Ovary (tissue), 7 donors: ENCODE measurements at regions not wholly inside any gene's neighbourhood (a gene's known extent, or its start where the extent isn't known, plus 50 kb on each side); places are given as distances from the start of the nearest gene placed in this dataset.

ENCODE experiments used
- DNase-seq, 5 donors: peaks; one replicate each; pipeline ENCODE4 v3.0.0-alpha.2; 2019 to 2020
- H3K27ac ChIP-seq, 2 donors: fragments of 200-600 bp; one replicate each; pipeline versions ENCODE4 v1.5.1 to v1.8.0; 2019 to 2022
- H3K27me3 ChIP-seq: fragments of 200-600 bp; one replicate; pipeline ENCODE4 v1.8.0; 2022
- H3K36me3 ChIP-seq: fragments of 200-600 bp; sonication (generic); one replicate; pipeline ENCODE4 v1.5.1; 2019
- H3K4me1 ChIP-seq: one replicate; pipeline ENCODE4 v1.8.1; 2013; ENCODE audit warnings: mild to moderate bottlenecking, moderate library complexity; ENCODE audit not compliant: insufficient read depth
- H3K4me3 ChIP-seq: fragments of 200-600 bp; sonication (generic); one replicate; pipeline ENCODE4 v1.5.1; 2017
- H3K9me3 ChIP-seq, 2 donors: fragments of 200-600 bp in 1 of 2; sonication (generic) in 1 of 2; one replicate each; pipeline versions ENCODE4 v1.5.1 to v1.8.1; 2013 to 2019; ENCODE audit warnings: mild to moderate bottlenecking in 1 of 2, moderate library complexity in 1 of 2
- EP300 ChIP-seq: sonication (generic); formaldehyde crosslinking; IDR thresholded peaks from one replicate; pipeline ENCODE4 v1.6.1; 2017; ENCODE audit warnings: antibody characterized with exemption
- POLR2A ChIP-seq: fragments of 450-650 bp; IDR thresholded peaks from one replicate; pipeline ENCODE4 v1.6.1; 2017; ENCODE audit warnings: antibody characterized with exemption, mild to moderate bottlenecking, moderate library complexity
- WGBS, 3 donors: extraction: QIAGEN DNeasy Blood & Tissue Kit in 1 of 3; methylation state at CpG; one replicate each; pipeline versions ENCODE4 v1.1.5 to v1.1.7; 2013 to 2017; 5-methylcytosine and 5-hydroxymethylcytosine counted together
- intact Hi-C, 4 donors: fragments of 100-400 bp; cut with DNase I; formaldehyde crosslinking; loops; one replicate each; pipeline versions ENCODE4 v1.11.0 to v1.15.1; 2022 to 2023
- TF ChIP-seq, protein P1 (sequence below), 3 donors: fragments of 450-650 bp in 2 of 3; fragments of 200-600 bp in 1 of 3; IDR thresholded peaks; one replicate each; pipeline versions ENCODE4 v1.5.1 to v1.8.0; 2016 to 2022; ENCODE audit warnings: antibody characterized with exemption in 3 of 3, mild to moderate bottlenecking in 1 of 3
- donor health status: DM: no; HTN: no; CAD: no; lungs with moderate emphysema.
- donor health status: DM: no; HTN: no; CAD: no.
- donor health status: Bipolar disorder and iron deficiency.
- donor health status: DM: no; HTN: no; CAD: no.
- donor health status: DM: yes; HTN: yes; CAD: no.

- no peaks in the 10 kb centered on the region for H3K36me3 ChIP-seq
- TF ChIP-seq POLR2A (no peak), EP300 (no peak)
- TF ChIP-seq, protein P1, sequence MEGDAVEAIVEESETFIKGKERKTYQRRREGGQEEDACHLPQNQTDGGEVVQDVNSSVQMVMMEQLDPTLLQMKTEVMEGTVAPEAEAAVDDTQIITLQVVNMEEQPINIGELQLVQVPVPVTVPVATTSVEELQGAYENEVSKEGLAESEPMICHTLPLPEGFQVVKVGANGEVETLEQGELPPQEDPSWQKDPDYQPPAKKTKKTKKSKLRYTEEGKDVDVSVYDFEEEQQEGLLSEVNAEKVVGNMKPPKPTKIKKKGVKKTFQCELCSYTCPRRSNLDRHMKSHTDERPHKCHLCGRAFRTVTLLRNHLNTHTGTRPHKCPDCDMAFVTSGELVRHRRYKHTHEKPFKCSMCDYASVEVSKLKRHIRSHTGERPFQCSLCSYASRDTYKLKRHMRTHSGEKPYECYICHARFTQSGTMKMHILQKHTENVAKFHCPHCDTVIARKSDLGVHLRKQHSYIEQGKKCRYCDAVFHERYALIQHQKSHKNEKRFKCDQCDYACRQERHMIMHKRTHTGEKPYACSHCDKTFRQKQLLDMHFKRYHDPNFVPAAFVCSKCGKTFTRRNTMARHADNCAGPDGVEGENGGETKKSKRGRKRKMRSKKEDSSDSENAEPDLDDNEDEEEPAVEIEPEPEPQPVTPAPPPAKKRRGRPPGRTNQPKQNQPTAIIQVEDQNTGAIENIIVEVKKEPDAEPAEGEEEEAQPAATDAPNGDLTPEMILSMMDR (IDR thresholded peaks at IDR 0.05) = no peak
- WGBS, 3 donors = 83 to 85% (median 84%) methylated on average over 13 of the region's 13 CpGs
These were observed 853.5 kb upstream of the SALL3 start for GRCh38 chr18:78126106-78126505.

DNA sequence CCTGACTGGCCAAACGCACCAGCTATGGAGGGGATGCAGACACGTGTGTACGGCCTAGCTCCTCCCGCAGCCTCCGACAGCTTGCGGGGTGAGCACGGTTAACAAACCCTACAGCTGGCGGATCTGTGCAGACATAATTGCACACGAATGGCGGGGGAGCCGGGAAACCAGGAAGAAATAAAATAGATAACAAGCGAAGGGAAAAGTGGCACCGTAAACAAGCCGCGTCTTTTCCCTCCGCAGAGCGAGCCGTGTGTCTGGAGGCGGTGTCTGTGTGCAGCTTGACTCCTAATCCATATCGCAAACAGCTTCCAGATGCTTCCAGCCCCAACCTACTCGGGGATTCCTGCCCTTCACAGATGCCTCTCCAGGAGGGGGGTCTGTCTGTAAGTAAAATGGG, 853.1 kb upstream of the SALL3 start:
- no peak for DNase-seq
- no peaks in the 10 kb centered on the region for H3K4me1 ChIP-seq
- WGBS, 3 donors = 17 to 31% (median 25%) methylated on average over 21 of the region's 21 CpGs

More at GRCh38 chr18:78126106-78126505, 853.5 kb upstream of the SALL3 start:
- H3K9me3 ChIP-seq = no peaks in the 10 kb centered on the region
- DNase-seq = no peak
- intact Hi-C loops = no loop called here
- no peak overlapping the region for H3K4me3 ChIP-seq
- no peaks in the 10 kb centered on the region for H3K4me1 ChIP-seq
- H3K27ac ChIP-seq = no peak overlapping the region
- H3K27me3 ChIP-seq = no peaks in the 10 kb centered on the region

DNA sequence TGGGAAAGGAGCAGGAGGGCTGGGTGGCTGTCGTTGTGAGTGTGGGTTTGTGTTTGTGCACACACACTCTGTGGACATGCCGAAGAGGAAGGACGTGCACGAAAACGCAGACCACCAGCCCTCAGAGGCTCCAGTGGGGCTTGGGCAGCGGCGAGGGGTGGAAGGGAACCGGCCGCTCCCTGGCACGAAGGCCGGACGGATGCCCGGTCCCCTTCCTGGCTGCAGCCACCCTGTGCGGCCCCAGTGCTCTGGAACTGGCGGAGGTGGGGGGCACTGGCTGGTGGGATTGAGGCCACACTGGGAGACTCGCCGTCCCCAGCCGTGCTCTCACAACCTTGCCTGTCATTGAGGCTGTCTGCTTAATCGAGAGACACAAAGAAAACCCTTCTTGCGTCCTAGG, 852.6 kb upstream of the SALL3 start:
- H3K9me3 ChIP-seq = no peaks in the 10 kb centered on the region
- intact Hi-C loops = no loop called here
- H3K36me3 ChIP-seq = no peaks in the 10 kb centered on the region
- H3K27me3 ChIP-seq = no peaks in the 10 kb centered on the region
- no peak overlapping the region for H3K27ac ChIP-seq
- no peaks in the 10 kb centered on the region for H3K4me1 ChIP-seq
- TF ChIP-seq POLR2A = no peak
- no peak for TF ChIP-seq EP300
- TF ChIP-seq, protein P1 (IDR thresholded peaks at IDR 0.05) = no peak
- WGBS, 3 donors = 78 to 87% (median 80%) methylated on average over 20 of the region's 20 CpGs
- no peak overlapping the region for H3K4me3 ChIP-seq
- no peak for DNase-seq

More for the DNA sequence above, 853.1 kb upstream of the SALL3 start:
- Histone ChIP-seq H3K36me3 (no peaks in the 10 kb centered on the region), H3K4me3 (no peak overlapping the region), H3K27me3 (no peaks in the 10 kb centered on the region), H3K9me3 (no peaks in the 10 kb centered on the region), H3K27ac (no peak overlapping the region)
- no peak for TF ChIP-seq POLR2A
- intact Hi-C loops = no loop called here

- Histone ChIP-seq H3K9me3 (no peaks in the 10 kb centered on the region), H3K4me3 (no peak overlapping the region), H3K4me1 (no peaks in the 10 kb centered on the region), H3K27me3 (no peaks in the 10 kb centered on the region), H3K36me3 (no peaks in the 10 kb centered on the region), H3K27ac (no peak overlapping the region)
- TF ChIP-seq, protein P1 (IDR thresholded peaks at IDR 0.05) = no peak
- 83 to 91% (median 85%) methylated on average over 8 of the region's 8 CpGs for WGBS, 3 donors
- intact Hi-C loops = no loop called here
- DNase-seq = no peak
These were observed 851.6 kb upstream of the SALL3 start for GRCh38 chr18:78128004-78128403.

DNA sequence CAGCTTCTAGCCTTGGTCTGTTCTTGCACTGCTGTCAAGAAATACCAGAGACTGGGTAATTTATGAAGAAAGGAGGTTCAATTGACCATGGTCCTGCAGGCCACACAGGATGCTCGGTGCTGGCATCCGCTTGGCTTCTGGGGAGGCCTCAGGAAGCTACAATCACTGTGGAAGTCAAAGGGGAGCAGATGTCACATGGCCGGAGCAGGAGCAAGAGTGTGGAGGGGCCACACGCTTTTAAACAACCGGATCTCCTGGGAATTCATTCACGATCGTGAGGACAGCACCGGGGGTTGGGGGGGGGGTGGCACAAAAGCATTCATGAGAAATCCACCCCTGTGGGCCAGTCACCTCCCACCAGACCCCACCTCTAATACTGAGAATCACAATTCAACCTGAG, 850.4 kb upstream of the SALL3 start:
- H3K9me3 ChIP-seq = no peaks in the 10 kb centered on the region
- no peaks in the 10 kb centered on the region for H3K27me3 ChIP-seq
- TF ChIP-seq EP300 = no peak
- TF ChIP-seq, protein P1 (IDR thresholded peaks at IDR 0.05) = no peak
- TF ChIP-seq POLR2A = no peak
- H3K4me1 ChIP-seq = no peaks in the 10 kb centered on the region
- DNase-seq = no peak
- H3K4me3 ChIP-seq = no peak overlapping the region
- no peaks in the 10 kb centered on the region for H3K36me3 ChIP-seq
- no peak overlapping the region for H3K27ac ChIP-seq
- intact Hi-C loops = no loop called here
- WGBS, 3 donors = 81 to 87% (median 82%) methylated on average over 8 of the region's 8 CpGs
